Psoas muscle (tissue), 7 donors: ENCODE measurements at regions not wholly inside any gene's neighbourhood (a gene's known extent, or its start where the extent isn't known, plus 50 kb on each side); places are given as distances from the start of the nearest gene placed in this dataset.

Source experiments
- ATAC-seq, 4 donors: fragments of 200-7000 bp; cut with Tn5 transposase; one replicate each; pipeline ENCODE4 v1.9.1; 2020; ENCODE audit warnings: moderate library complexity in 3 of 4, mild to moderate bottlenecking in 2 of 4
- DNase-seq, 2 donors: peaks; one replicate each; pipeline ENCODE4 v3.0.0-alpha.2; 2020
- H3K27ac ChIP-seq: fragments of 200-600 bp; one replicate; pipeline ENCODE4 v1.8.0; 2022
- H3K27me3 ChIP-seq, 3 donors: fragments of 200-600 bp in 1 of 3; one replicate each; pipeline versions ENCODE4 v1.6.1 to v1.8.0; 2013 to 2022; ENCODE audit warnings: low read length in 2 of 3, mild to moderate bottlenecking in 2 of 3, moderate library complexity in 1 of 3; ENCODE audit not compliant: insufficient read depth in 3 of 3
- H3K36me3 ChIP-seq, 2 donors: fragments of 200-600 bp in 1 of 2; one replicate each; pipeline versions ENCODE4 v1.6.1 to v1.8.0; 2013 to 2022; ENCODE audit warnings: low read depth in 1 of 2, mild to moderate bottlenecking in 1 of 2, moderate library complexity in 1 of 2; ENCODE audit not compliant: insufficient read depth in 1 of 2
- H3K4me1 ChIP-seq: fragments of 200-600 bp; one replicate; pipeline ENCODE4 v1.8.0; 2022
- H3K4me3 ChIP-seq: fragments of 200-600 bp; one replicate; pipeline ENCODE4 v1.8.0; 2022; ENCODE audit warnings: mild to moderate bottlenecking
- H3K9me3 ChIP-seq: fragments of 200-600 bp; one replicate; pipeline ENCODE4 v1.8.0; 2022
- CTCF ChIP-seq: fragments of 200-600 bp; IDR thresholded peaks from one replicate; pipeline ENCODE4 v1.8.0; 2022; ENCODE audit warnings: antibody characterized with exemption
- WGBS, 3 donors: extraction: QIAGEN DNeasy Blood & Tissue Kit; methylation state at CpG; one replicate each; pipeline versions ENCODE4 v1.1.6 to v1.1.7; 2013; 5-methylcytosine and 5-hydroxymethylcytosine counted together
- intact Hi-C, 2 donors: fragments of 100-400 bp; cut with DNase I; formaldehyde crosslinking; loops; one replicate each; pipeline versions ENCODE4 v1.11.0 to v1.14.2; 2022
- donor health status: healthy with polysubstance abuse.
- donor health status: DM: no; HTN: no; CAD: no; lungs with moderate emphysema.
- donor health status: Bipolar disorder and iron deficiency.
- donor health status: healthy.
- donor health status: DM: yes; HTN: yes; CAD: no.
- donor health status: DM: no; HTN: no; CAD: no.
- donor health status: DM: yes; HTN: yes; CAD: no.

- no peak overlapping the region for H3K27ac ChIP-seq
- H3K36me3 ChIP-seq = no peaks in the 10 kb centered on the region
- ATAC-seq = peak in 3 of 4 donors; percentile 28 to 48 (median 40)
- no peaks in the 10 kb centered on the region for H3K4me1 ChIP-seq
- H3K9me3 ChIP-seq = no peaks in the 10 kb centered on the region
- TF ChIP-seq CTCF = no peak
- no peak for DNase-seq
- no peak overlapping the region for H3K4me3 ChIP-seq
- intact Hi-C loops = no loop called here
- peaks cover 0 to 2% (median 0%) of the 10 kb centered on the region in 3 donors for H3K27me3 ChIP-seq
- 41 to 51% (median 42%) methylated on average over 8 of the region's 8 CpGs for WGBS, 3 donors
Observed at GRCh38 chr18:49668574-49669275, 106.9 kb downstream of the LIPG start.

DNA sequence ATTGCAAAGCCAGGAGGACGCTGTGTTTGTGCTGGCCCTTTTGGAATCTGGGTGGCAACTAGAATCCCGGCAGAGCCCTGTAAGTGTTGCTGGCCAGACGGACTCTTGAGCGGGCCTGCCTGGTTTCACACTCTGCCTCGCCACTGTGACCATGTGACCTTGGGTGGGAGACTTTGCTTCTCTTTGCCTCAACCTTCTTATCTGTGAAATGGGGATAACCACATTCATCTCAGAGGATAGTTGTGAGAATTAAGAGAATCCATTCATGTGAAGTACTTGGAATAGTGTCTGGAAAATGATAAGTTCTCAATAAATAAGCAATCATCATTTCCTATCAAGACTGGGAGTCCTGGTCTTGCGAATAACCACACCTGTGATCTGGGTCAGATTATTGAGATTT lies 105.6 kb downstream of the LIPG start:
- ATAC-seq (no peak), DNase-seq (no peak)
- Histone ChIP-seq H3K4me1 (no peaks in the 10 kb centered on the region), H3K36me3 (no peaks in the 10 kb centered on the region), H3K9me3 (no peaks in the 10 kb centered on the region), H3K4me3 (no peak overlapping the region), H3K27ac (no peak overlapping the region), H3K27me3 (no peaks in the 10 kb centered on the region)
- no peak for TF ChIP-seq CTCF
- intact Hi-C loops = no loop called here
- 76 to 90% (median 78%) methylated on average over 6 of the region's 6 CpGs for WGBS, 3 donors

GRCh38 chr18:49666045-49666775 lies 104.4 kb downstream of the LIPG start:
- ATAC-seq (no peak), DNase-seq (no peak)
- no peak for TF ChIP-seq CTCF
- H3K36me3 ChIP-seq = no peaks in the 10 kb centered on the region
- H3K27ac ChIP-seq = no peak overlapping the region
- 48 to 57% (median 54%) methylated on average over 4 of the region's 4 CpGs for WGBS, 3 donors
- no peaks in the 10 kb centered on the region for H3K27me3 ChIP-seq
- H3K4me1 ChIP-seq = no peaks in the 10 kb centered on the region
- H3K9me3 ChIP-seq = no peaks in the 10 kb centered on the region
- no peak overlapping the region for H3K4me3 ChIP-seq
- intact Hi-C loops = no loop called here

GRCh38 chr18:49663899-49664890 lies 102.3 kb downstream of the LIPG start:
- peak; percentile 19 to 56 (median 35) for ATAC-seq
- Histone ChIP-seq H3K27ac (no peak overlapping the region), H3K27me3 (no peaks in the 10 kb centered on the region), H3K36me3 (no peaks in the 10 kb centered on the region), H3K9me3 (no peaks in the 10 kb centered on the region), H3K4me3 (no peak overlapping the region), H3K4me1 (no peaks in the 10 kb centered on the region)
- no peak for TF ChIP-seq CTCF
- peak; percentile 35 to 59 for DNase-seq
- intact Hi-C loops = no loop called here
- WGBS, 3 donors = 35 to 45% (median 43%) methylated on average over 16 of the region's 16 CpGs
